OCI-LY7 (cell line): ENCODE measurements at regions not wholly inside any gene's neighbourhood (a gene's known extent, or its start where the extent isn't known, plus 50 kb on each side); places are given as distances from the start of the nearest gene placed in this dataset.

Source experiments
- BruUV-seq: library from RNA; stranded (reverse); fragments of 400-500 nt; replicated peaks from 2 replicates; lab custom pipeline; 2021; lab: Mats Ljungman, UMichigan
- CTCF ChIA-PET: fragments of 300-600 bp; sonication (Branson Sonifier 250); formaldehyde crosslinking; loops from one replicate; lab custom pipeline; 2022; ENCODE audit warnings: antibody characterized with exemption; ENCODE audit not compliant: unreplicated experiment; lab: Charles Lee
- POLR2A ChIA-PET: fragments of 300-600 bp; sonication (Branson Sonifier 250); formaldehyde crosslinking; loops from one replicate; lab custom pipeline; 2022; ENCODE audit warnings: antibody characterized with exemption; lab: Charles Lee
- DNase-seq: peaks from one replicate; pipeline ENCODE4 v3.0.0-alpha.2; 2015; ENCODE audit warnings: low spot score
- H2AFZ ChIP-seq: fragments of 200-600 bp; sonication (generic), shearing (Covaris generic); 2 replicates; pipeline ENCODE4 v1.6.1; 2014; ENCODE audit warnings: mild to moderate bottlenecking, antibody characterized with exemption, low read length, moderate library complexity
- H3K27ac ChIP-seq: fragments of 200-600 bp; sonication (generic); 2 replicates; pipeline ENCODE4 v1.5.1; 2014; ENCODE audit warnings: mixed run types, low read depth, mild to moderate bottlenecking, moderate library complexity, low read length, inconsistent platforms; ENCODE audit not compliant: poor library complexity, severe bottlenecking
- H3K36me3 ChIP-seq: fragments of 200-600 bp; sonication (generic); 2 replicates; pipeline ENCODE4 v1.6.1; 2014; ENCODE audit warnings: mild to moderate bottlenecking, antibody characterized with exemption, low read length, moderate library complexity, mixed read lengths; ENCODE audit not compliant: insufficient read depth
- H3K4me1 ChIP-seq: fragments of 200-600 bp; sonication (generic); 2 replicates; pipeline ENCODE4 v1.5.1; 2014; ENCODE audit warnings: mild to moderate bottlenecking, low read length; ENCODE audit not compliant: insufficient read depth, poor library complexity, severe bottlenecking
- H3K4me2 ChIP-seq: fragments of 200-600 bp; sonication (generic); 2 replicates; pipeline ENCODE4 v1.6.1; 2014; ENCODE audit warnings: mild to moderate bottlenecking, low read length
- H3K4me3 ChIP-seq: fragments of 200-600 bp; sonication (generic); 2 replicates; pipeline ENCODE4 v1.5.1; 2014; ENCODE audit warnings: mild to moderate bottlenecking, low read depth, low read length; ENCODE audit not compliant: poor library complexity, severe bottlenecking
- H3K79me2 ChIP-seq: fragments of 200-600 bp; sonication (generic); 2 replicates; pipeline ENCODE4 v1.6.1; 2016; ENCODE audit warnings: low read depth, mild to moderate bottlenecking, low read length, moderate library complexity, mixed read lengths; ENCODE audit not compliant: insufficient read depth
- H3K9me2 ChIP-seq: fragments of 200-600 bp; sonication (generic); 2 replicates; pipeline ENCODE4 v1.6.1; 2016; ENCODE audit warnings: mild to moderate bottlenecking, low read length, mixed read lengths; ENCODE audit not compliant: insufficient read depth
- H3K9me3 ChIP-seq: fragments of 200-600 bp; sonication (generic); 2 replicates; pipeline ENCODE4 v1.6.1; 2014; ENCODE audit warnings: mild to moderate bottlenecking, mixed run types, low read length, mixed read lengths
- H4K20me1 ChIP-seq: fragments of 200-600 bp; sonication (generic); 2 replicates; pipeline ENCODE4 v1.6.1; 2014; ENCODE audit warnings: mild to moderate bottlenecking, antibody characterized with exemption, low read length, moderate library complexity, mixed read lengths; ENCODE audit not compliant: insufficient read depth
- CTCF ChIP-seq: fragments of 200-600 bp; sonication (generic); conservative IDR thresholded peaks from 2 replicates; pipeline ENCODE4 v1.5.1; 2014; ENCODE audit warnings: mild to moderate bottlenecking, antibody characterized with exemption, low read length, moderate library complexity, mixed read lengths
- EZH2phosphoT487 ChIP-seq: fragments of 200-600 bp; sonication (generic); IDR thresholded peaks from 2 replicates; pipeline ENCODE4 v1.6.1; 2018; ENCODE audit warnings: low read depth, borderline replicate concordance, mild to moderate bottlenecking, mixed run types, antibody characterized with exemption, low read length, moderate library complexity, mixed read lengths
- intact Hi-C: fragments of 100-400 bp; cut with micrococcal nuclease; formaldehyde crosslinking; loops from one replicate; pipeline ENCODE4 v1.10.0; 2022; ENCODE audit not compliant: unreplicated experiment

- no peaks in the 10 kb centered on the region for H3K9me2 ChIP-seq
- CTCF ChIA-PET = no interaction called here
- no peaks in the 10 kb centered on the region for H3K36me3 ChIP-seq
- no peaks in the 10 kb centered on the region for H4K20me1 ChIP-seq
- BruUV-seq = no TSS peak
- H3K4me1 ChIP-seq = no peaks in the 10 kb centered on the region
- H2AFZ ChIP-seq = no peak overlapping the region
- no peak overlapping the region for H3K4me3 ChIP-seq
- POLR2A ChIA-PET = no interaction called here
- H3K27ac ChIP-seq = no peak overlapping the region
- DNase-seq = no peak
- H3K79me2 ChIP-seq = no peaks in the 10 kb centered on the region
- intact Hi-C loops = no loop called here
- TF ChIP-seq EZH2phosphoT487 (no peak), CTCF (no peak)
- H3K9me3 ChIP-seq = no peaks in the 10 kb centered on the region
- H3K4me2 ChIP-seq = no peak overlapping the region
Measured at GRCh38 chr6:145295746-145296145, 439.6 kb downstream of the EPM2A start.

GRCh38 chr6:145305670-145306069, 429.6 kb downstream of the EPM2A start:
- ChIA-PET CTCF (no interaction called here), POLR2A (no interaction called here)
- intact Hi-C loops = no loop called here
- Histone ChIP-seq H4K20me1 (no peaks in the 10 kb centered on the region), H3K9me2 (no peaks in the 10 kb centered on the region), H3K4me3 (no peak overlapping the region), H2AFZ (no peak overlapping the region), H3K36me3 (no peaks in the 10 kb centered on the region), H3K4me2 (no peak overlapping the region), H3K79me2 (no peaks in the 10 kb centered on the region), H3K9me3 (no peaks in the 10 kb centered on the region), H3K27ac (no peak overlapping the region), H3K4me1 (no peaks in the 10 kb centered on the region)
- TF ChIP-seq CTCF = no peak
- no peak for TF ChIP-seq EZH2phosphoT487
- BruUV-seq = no TSS peak
- no peak for DNase-seq

- H3K4me2 ChIP-seq = no peak overlapping the region
- H3K9me2 ChIP-seq = no peaks in the 10 kb centered on the region
- H3K9me3 ChIP-seq = no peaks in the 10 kb centered on the region
- intact Hi-C loops = no loop called here
- POLR2A ChIA-PET = no interaction called here
- no TSS peak for BruUV-seq
- CTCF ChIA-PET = no interaction called here
- H3K79me2 ChIP-seq = no peaks in the 10 kb centered on the region
- no peak for TF ChIP-seq CTCF
- TF ChIP-seq EZH2phosphoT487 = no peak
- no peak for DNase-seq
- H4K20me1 ChIP-seq = no peaks in the 10 kb centered on the region
- no peaks in the 10 kb centered on the region for H3K36me3 ChIP-seq
- H3K27ac ChIP-seq = no peak overlapping the region
- H2AFZ ChIP-seq = no peak overlapping the region
- no peaks in the 10 kb centered on the region for H3K4me1 ChIP-seq
- H3K4me3 ChIP-seq = no peak overlapping the region
Measured at GRCh38 chr6:145306489-145306888, 428.8 kb downstream of the EPM2A start.
